ENCODE measurements at regions not wholly inside any gene's neighbourhood (a gene's known extent, or its start where the extent isn't known, plus 50 kb on each side); places are given as distances from the start of the nearest gene placed in this dataset.

- TF ChIP-seq CTCF (IDR thresholded peaks at IDR 0.05; ENCODE audit: borderline replicate concordance, insufficient read depth, low read depth, low read length): no peak
- H3K4me3 ChIP-seq (ENCODE audit: low read depth, low read length): no peak overlapping the region
These were observed 458.9 kb upstream of the TEX13C start for GRCh38 chrX:124860736-124861135.

- H3K4me3 ChIP-seq (ENCODE audit: low read depth, low read length): no peak overlapping the region
These were observed 457.4 kb upstream of the TEX13C start for GRCh38 chrX:124862301-124862700.

GRCh38 chrX:124863303-124863702, 456.4 kb upstream of the TEX13C start:
- H3K4me3 ChIP-seq (ENCODE audit: low read depth, low read length): no peak overlapping the region
- TF ChIP-seq CTCF (IDR thresholded peaks at IDR 0.05; ENCODE audit: borderline replicate concordance, insufficient read depth, low read depth, low read length): peak; percentile 25; the same call in 1 of the 2 replicates

More at GRCh38 chrX:124862301-124862700, 457.4 kb upstream of the TEX13C start:
- TF ChIP-seq CTCF (IDR thresholded peaks at IDR 0.05; ENCODE audit: borderline replicate concordance, insufficient read depth, low read depth, low read length): no peak

GRCh38 chrX:124887572-124887971, 432.1 kb upstream of the TEX13C start:
- TF ChIP-seq CTCF (IDR thresholded peaks at IDR 0.05; ENCODE audit: borderline replicate concordance, insufficient read depth, low read depth, low read length): no peak
- no peak overlapping the region for H3K4me3 ChIP-seq (ENCODE audit: low read depth, low read length)

GRCh38 chrX:124895947-124896346, 423.7 kb upstream of the TEX13C start:
- TF ChIP-seq CTCF (IDR thresholded peaks at IDR 0.05; ENCODE audit: borderline replicate concordance, insufficient read depth, low read depth, low read length): no peak
- no peak overlapping the region for H3K4me3 ChIP-seq (ENCODE audit: low read depth, low read length)

GRCh38 chrX:124902953-124903352, 416.7 kb upstream of the TEX13C start:
- H3K4me3 ChIP-seq (ENCODE audit: low read depth, low read length): no peak overlapping the region
- no peak for TF ChIP-seq CTCF (IDR thresholded peaks at IDR 0.05; ENCODE audit: borderline replicate concordance, insufficient read depth, low read depth, low read length)

- no peak overlapping the region for H3K4me3 ChIP-seq (ENCODE audit: low read depth, low read length)
- TF ChIP-seq CTCF (IDR thresholded peaks at IDR 0.05; ENCODE audit: borderline replicate concordance, insufficient read depth, low read depth, low read length): no peak
These were observed 409.1 kb upstream of the TEX13C start for GRCh38 chrX:124910611-124911010.

Measured in GM12875 (cell line).